LHCN-M2 (cell line): ENCODE measurements at regions not wholly inside any gene's neighbourhood (a gene's known extent, or its start where the extent isn't known, plus 50 kb on each side); places are given as distances from the start of the nearest gene placed in this dataset.

Source experiments
- DNase-seq: peaks from one replicate; pipeline ENCODE4 v3.0.0-alpha.2; 2012; ENCODE audit warnings: low read depth

GRCh38 chr1:84090447-84091245 lies 53.4 kb upstream of the PRKACB start:
- DNase-seq: no peak

GRCh38 chr1:84089867-84090266 lies 54.2 kb upstream of the PRKACB start:
- DNase-seq: peak; percentile 17

- peak; percentile 92 for DNase-seq
Observed at GRCh38 chr1:84089465-84089864, 54.6 kb upstream of the PRKACB start.

GRCh38 chr1:84086616-84087015 lies 57.5 kb upstream of the PRKACB start:
- no peak for DNase-seq

DNA sequence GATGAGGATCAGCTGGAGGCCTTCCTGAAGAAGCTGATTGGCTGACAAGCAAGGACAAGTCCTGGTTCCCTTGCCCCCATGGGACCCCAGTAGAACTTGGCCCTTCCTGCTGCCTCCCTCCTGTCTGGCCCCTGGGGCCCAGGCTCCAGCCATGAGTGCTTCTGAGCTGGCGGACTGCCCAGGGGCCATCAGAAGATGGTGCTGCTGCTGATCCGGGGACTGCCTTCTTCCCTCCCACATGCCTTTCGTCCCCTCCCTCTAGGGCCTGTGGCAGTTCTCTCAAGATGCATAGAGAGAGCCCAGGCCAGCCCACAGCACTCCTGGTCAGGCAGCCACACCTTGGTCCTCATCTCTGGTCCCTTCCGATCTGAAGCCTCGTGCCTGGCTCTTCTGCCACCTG lies 57.9 kb upstream of the PRKACB start:
- DNase-seq: no peak

- no peak for DNase-seq
Observed at GRCh38 chr1:84083307-84083706, 60.8 kb upstream of the PRKACB start.

- DNase-seq: no peak
Observed at GRCh38 chr1:84078842-84079202, 65.2 kb upstream of the PRKACB start.

GRCh38 chr1:84078108-84078841 lies 65.8 kb upstream of the PRKACB start:
- DNase-seq: peak; percentile 42

DNA sequence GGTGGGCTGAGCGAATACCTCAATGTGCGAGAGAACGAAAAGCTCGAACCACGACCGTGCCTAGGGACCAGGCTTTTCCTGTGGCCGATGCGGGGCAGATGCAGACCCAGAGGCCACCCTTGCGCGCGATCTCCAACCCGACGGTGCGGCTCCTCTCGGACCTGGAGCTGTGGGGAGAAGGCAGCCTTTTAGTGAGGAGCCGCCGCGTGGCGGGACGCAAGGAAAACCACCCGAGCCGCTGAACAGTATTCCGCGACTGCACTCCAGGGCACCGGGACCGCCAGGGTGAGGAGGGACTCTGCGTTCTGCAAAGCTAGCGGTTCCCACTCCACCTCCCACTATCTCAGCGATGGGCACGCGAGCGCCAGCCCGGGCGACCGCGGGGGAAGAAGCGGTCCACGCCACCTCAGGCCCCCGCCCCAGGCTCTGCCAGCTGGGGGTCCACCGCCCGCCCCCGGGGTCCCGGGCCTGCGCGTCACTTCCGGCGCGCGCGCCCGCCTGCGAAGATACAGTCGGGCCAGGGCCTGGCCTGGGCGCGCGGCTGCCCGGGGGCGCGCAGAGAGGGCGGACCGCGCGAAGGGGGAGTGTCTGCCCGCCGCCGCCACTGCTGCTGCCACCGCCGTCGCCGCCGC lies 66.5 kb upstream of the PRKACB start:
- peak; percentile 76 for DNase-seq

DNA sequence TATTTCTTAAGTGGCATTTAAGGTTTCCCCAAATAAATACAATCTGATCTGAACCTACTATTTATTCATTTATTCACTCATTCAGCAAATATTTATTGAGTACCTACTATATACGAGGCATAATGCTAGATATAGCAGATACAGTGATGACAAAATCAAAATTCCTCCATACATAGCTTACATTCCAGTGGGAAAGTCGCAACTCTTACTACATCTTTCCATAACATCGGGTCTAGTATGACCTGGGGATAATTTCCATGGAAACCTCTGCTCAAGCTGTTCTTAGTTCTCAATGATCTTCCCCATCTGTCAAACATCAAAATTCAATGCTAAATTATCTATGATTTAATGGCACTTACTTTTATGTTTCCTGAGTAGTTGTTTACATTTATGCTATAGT lies 70.8 kb upstream of the PRKACB start:
- no peak for DNase-seq

GRCh38 chr1:84069236-84069845 lies 70.4 kb upstream of the TTLL7 start:
- DNase-seq: peak; percentile 42

DNA sequence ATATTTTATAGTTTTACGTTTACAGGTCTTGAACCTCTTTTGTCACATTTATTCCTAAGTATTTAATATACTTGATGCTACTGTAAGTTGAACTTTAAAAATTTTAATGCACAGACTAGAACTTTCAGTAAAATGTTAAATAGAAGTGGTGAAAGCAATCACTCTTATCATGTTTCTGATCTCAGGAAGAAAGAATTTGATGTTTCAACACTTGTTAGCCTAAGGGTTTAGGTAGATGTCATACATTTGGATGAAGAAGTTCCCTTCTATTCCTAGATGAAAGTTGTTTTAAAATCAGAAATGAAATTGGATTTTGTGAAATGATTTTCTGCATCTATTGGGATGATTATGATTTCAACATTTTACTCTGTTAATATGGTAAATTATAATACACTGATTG lies 63.6 kb upstream of the TTLL7 start:
- no peak for DNase-seq

GRCh38 chr1:84061336-84061735 lies 62.4 kb upstream of the TTLL7 start:
- no peak for DNase-seq

GRCh38 chr1:84060781-84061180 lies 61.8 kb upstream of the TTLL7 start:
- DNase-seq: no peak

DNA sequence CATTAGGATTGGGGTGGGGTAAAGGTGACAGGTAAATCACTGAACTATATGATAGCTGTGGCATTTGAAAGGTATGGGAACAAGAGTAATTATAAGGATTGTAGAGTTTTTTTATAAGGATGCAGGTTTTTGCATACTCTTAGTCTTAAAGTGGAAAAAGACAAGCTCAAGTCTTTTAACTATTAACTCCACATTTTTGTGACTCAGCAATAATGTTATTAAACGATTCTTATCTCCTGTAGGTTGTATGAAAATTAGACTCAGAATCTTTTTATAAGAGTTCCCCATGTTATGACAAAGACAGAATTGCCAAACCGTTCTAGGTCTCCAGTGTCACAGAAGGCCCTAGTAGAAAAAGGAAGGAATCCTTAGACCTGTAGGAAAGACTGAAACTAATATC lies 49.9 kb upstream of the TTLL7 start:
- no peak for DNase-seq
